ENCODE measurements at regions not wholly inside any gene's neighbourhood (a gene's known extent, or its start where the extent isn't known, plus 50 kb on each side); places are given as distances from the start of the nearest gene placed in this dataset.

DNA sequence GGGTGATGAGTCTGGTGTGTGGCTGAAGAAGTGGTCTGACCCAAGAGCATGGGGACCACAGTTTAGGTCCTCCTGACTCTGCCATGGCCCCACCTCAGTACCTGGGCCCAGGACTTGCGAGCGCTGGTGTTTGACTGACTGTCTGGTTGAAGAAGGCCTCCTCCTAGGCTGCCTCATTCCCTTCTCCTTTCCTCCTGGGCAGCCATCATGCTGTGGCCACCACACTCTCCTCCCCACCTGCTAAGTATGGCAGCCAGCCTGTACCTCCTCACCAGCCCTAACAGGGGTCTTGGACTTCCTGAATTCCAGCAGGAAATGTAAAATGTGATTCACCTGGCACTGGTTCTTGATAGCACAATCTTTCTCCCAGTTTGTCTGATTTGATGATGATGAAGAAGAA, 156.8 kb upstream of the GPR26 start:
- ChIA-PET CTCF (ENCODE audit: partially characterized antibody) (no interaction called here), POLR2A (ENCODE audit: partially characterized antibody) (no interaction called here)
- H3K56ac ChIP-seq (replicated peaks; ENCODE audit: insufficient read length, low read depth, low read length), result no peak overlapping the region
- no peak overlapping the region for H3K18ac ChIP-seq (ENCODE audit: extremely low read depth, low read length)
- H3K9ac ChIP-seq (replicated peaks in 1 of 4; ENCODE audit: extremely low read depth in 1 of 4, low read depth in 3 of 4, low read length in 3 of 4), result no peak overlapping the region
- DNase-seq (ENCODE audit: low read depth in 1 of 2, low spot score in 2 of 2) (no peak), FAIRE-seq (no peak)
- H3K14ac ChIP-seq (ENCODE audit: insufficient read length), result no peak overlapping the region
- H4K8ac ChIP-seq (ENCODE audit: extremely low read depth, insufficient read depth, low read length), result no peak overlapping the region; the same call in 1 of the 2 replicates
- H2BK120ac ChIP-seq (replicated peaks; ENCODE audit: low read depth, low read length), result no peak overlapping the region
- H3K23ac ChIP-seq (ENCODE audit: insufficient read length), result no peak overlapping the region
- H3K79me2 ChIP-seq (ENCODE audit: control insufficient read depth in 1 of 2, insufficient read depth in 2 of 2, low read length in 2 of 2), result no peaks in the 10 kb centered on the region
- no peak overlapping the region for H2AFZ ChIP-seq (ENCODE audit: low read length)
- H3K23me2 ChIP-seq (ENCODE audit: low read depth, low read length), result no peaks in the 10 kb centered on the region
- no peak overlapping the region for H2BK20ac ChIP-seq (ENCODE audit: low read length)
- H2BK12ac ChIP-seq (ENCODE audit: low read depth, low read length), result no peak overlapping the region
- no peak overlapping the region for H4K5ac ChIP-seq (ENCODE audit: insufficient read length, low read depth, low read length)
- H3K4me1 ChIP-seq (replicated peaks in 1 of 4; ENCODE audit: control insufficient read depth in 3 of 4, insufficient read depth in 4 of 4, low read length in 3 of 4), result peaks cover 2 to 8% (median 6%) of the 10 kb centered on the region in 4 experiments; a peak in 5 of 7 replicates
- H3K79me1 ChIP-seq (ENCODE audit: low read depth, low read length), result no peaks in the 10 kb centered on the region
- H3K4me3 ChIP-seq (ENCODE audit: extremely low read depth in 1 of 4, insufficient read depth in 2 of 4, low read depth in 3 of 4, low read length in 4 of 4), result no peak overlapping the region
- H4K91ac ChIP-seq (replicated peaks; ENCODE audit: insufficient read length, low read length), result no peak overlapping the region
- 0 out of 2 replicates have a peak overlapping the region, but pooled peaks have one; percentile 3 for H2BK5ac ChIP-seq (ENCODE audit: low read depth, low read length)
- H3K9me3 ChIP-seq (ENCODE audit: insufficient read depth in 2 of 2, low read depth in 1 of 2, low read length in 1 of 2), result no peaks in the 10 kb centered on the region; a peak in 1 of 4 replicates
- H2BK15ac ChIP-seq (ENCODE audit: low read length), result no peak overlapping the region
- no peak overlapping the region for H3K4me2 ChIP-seq (ENCODE audit: insufficient read depth in 1 of 2, low read depth in 2 of 2, low read length in 2 of 2)
- no peaks in the 10 kb centered on the region for H4K20me1 ChIP-seq (replicated peaks in 1 of 2; ENCODE audit: control insufficient read depth in 1 of 2, insufficient read depth in 2 of 2, low read length in 2 of 2)
- 94% methylated on average over 2 of the region's 2 CpGs; no CpG with 5 or more reads in 1 of the 2 experiments for whole genome bisulfite sequencing, 2 experiments (ENCODE audit: extremely low coverage in 1 of 2, insufficient coverage in 1 of 2, insufficient read length in 1 of 2, insufficient replicate concordance in 2 of 2, low coverage in 1 of 2, low lambda C conversion rate in 2 of 2, missing lambda C conversion rate in 1 of 2)
- H3K27me3 ChIP-seq (replicated peaks in 1 of 4; ENCODE audit: control insufficient read depth in 3 of 4, extremely low read depth in 1 of 4, insufficient read depth in 3 of 4, low read length in 3 of 4), result no peaks in the 10 kb centered on the region
- H3K36me3 ChIP-seq (ENCODE audit: control insufficient read depth in 2 of 4, insufficient read depth in 4 of 4, low read length in 3 of 4), result no peaks in the 10 kb centered on the region
- no peak overlapping the region for H3K4ac ChIP-seq (replicated peaks; ENCODE audit: insufficient read length, low read depth, low read length)
- H3K27ac ChIP-seq (ENCODE audit: low read depth, low read length), result no peak overlapping the region
- no peak overlapping the region for H2AK5ac ChIP-seq (ENCODE audit: low read depth, low read length)
- TF ChIP-seq CBX8 (IDR thresholded peaks at IDR 0.05; ENCODE audit: borderline replicate concordance, low read depth, low read length), result no peak
- TF ChIP-seq JUN (IDR thresholded peaks at IDR 0.05; ENCODE audit: low read depth, low read length), result no peak
- TF ChIP-seq TAF7 (optimal IDR thresholded peaks at IDR 0.05; ENCODE audit: borderline replicate concordance, low read depth, low read length), result no peak
- TF ChIP-seq SIN3A (conservative IDR thresholded peaks at IDR 0.05 in 1 of 2, IDR thresholded peaks at IDR 0.05 in 1 of 2; ENCODE audit: low read depth in 1 of 2, low read length in 2 of 2), result no peak
- no peak for TF ChIP-seq POU5F1 (IDR thresholded peaks at IDR 0.05; ENCODE audit: low read depth, low read length)
- no peak for TF ChIP-seq POLR2AphosphoS5 (IDR thresholded peaks at IDR 0.05; ENCODE audit: low read depth, low read length)
- TF ChIP-seq TBP (IDR thresholded peaks at IDR 0.05; ENCODE audit: low read depth, low read length), result no peak
- no peak for TF ChIP-seq BCL11A (IDR thresholded peaks at IDR 0.05; ENCODE audit: low read depth in 2 of 2, low read length in 2 of 2)
- TF ChIP-seq RAD21 (IDR thresholded peaks at IDR 0.05 in 1 of 2, conservative IDR thresholded peaks at IDR 0.05 in 1 of 2; ENCODE audit: low read depth in 2 of 2, low read length in 2 of 2), result no peak
- TF ChIP-seq TCF12 (IDR thresholded peaks at IDR 0.05; ENCODE audit: low read depth, low read length), result no peak
- TF ChIP-seq, protein P1, sequence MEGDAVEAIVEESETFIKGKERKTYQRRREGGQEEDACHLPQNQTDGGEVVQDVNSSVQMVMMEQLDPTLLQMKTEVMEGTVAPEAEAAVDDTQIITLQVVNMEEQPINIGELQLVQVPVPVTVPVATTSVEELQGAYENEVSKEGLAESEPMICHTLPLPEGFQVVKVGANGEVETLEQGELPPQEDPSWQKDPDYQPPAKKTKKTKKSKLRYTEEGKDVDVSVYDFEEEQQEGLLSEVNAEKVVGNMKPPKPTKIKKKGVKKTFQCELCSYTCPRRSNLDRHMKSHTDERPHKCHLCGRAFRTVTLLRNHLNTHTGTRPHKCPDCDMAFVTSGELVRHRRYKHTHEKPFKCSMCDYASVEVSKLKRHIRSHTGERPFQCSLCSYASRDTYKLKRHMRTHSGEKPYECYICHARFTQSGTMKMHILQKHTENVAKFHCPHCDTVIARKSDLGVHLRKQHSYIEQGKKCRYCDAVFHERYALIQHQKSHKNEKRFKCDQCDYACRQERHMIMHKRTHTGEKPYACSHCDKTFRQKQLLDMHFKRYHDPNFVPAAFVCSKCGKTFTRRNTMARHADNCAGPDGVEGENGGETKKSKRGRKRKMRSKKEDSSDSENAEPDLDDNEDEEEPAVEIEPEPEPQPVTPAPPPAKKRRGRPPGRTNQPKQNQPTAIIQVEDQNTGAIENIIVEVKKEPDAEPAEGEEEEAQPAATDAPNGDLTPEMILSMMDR (IDR thresholded peaks at IDR 0.05; ENCODE audit: control extremely low read depth in 1 of 3, insufficient read depth in 1 of 3, low read depth in 1 of 3, low read length in 3 of 3), result no peak
- no peak for TF ChIP-seq GTF2F1 (IDR thresholded peaks at IDR 0.05; ENCODE audit: borderline replicate concordance, low read depth, low read length)

Measured in H1 (cell line).